Left colon (tissue), 2 donors: ENCODE measurements at regions not wholly inside any gene's neighbourhood (a gene's known extent, or its start where the extent isn't known, plus 50 kb on each side); places are given as distances from the start of the nearest gene placed in this dataset.

ENCODE experiments used
- ATAC-seq: fragments of 200-7000 bp; cut with Tn5 transposase; one replicate; pipeline ENCODE4 v1.9.1; 2020; ENCODE audit warnings: mild to moderate bottlenecking, moderate library complexity
- DNase-seq, 2 donors: peaks; one replicate each; pipeline ENCODE4 v3.0.0-alpha.2; 2020
- intact Hi-C, 2 donors: fragments of 100-400 bp; cut with DNase I in 1 of 2; cut with micrococcal nuclease in 1 of 2; formaldehyde crosslinking; loops; one replicate each; pipeline versions ENCODE4 v1.11.2 to v1.14.0; 2022; cut with DNase I, micrococcal nuclease
- donor health status: DM: no; HTN: no; CAD: no.
- donor health status: DM: yes; HTN: yes; CAD: no.

- DNase-seq (no peak), ATAC-seq (no peak)
Observed at GRCh38 chr10:116792817-116793216, 50.5 kb upstream of the HSPA12A start.

GRCh38 chr10:116796469-116796868, 52.8 kb upstream of the ENO4 start:
- DNase-seq, result no peak
- ATAC-seq, result no peak
- intact Hi-C loops, result no loop called here

More at GRCh38 chr10:116792817-116793216, 50.5 kb upstream of the HSPA12A start:
- intact Hi-C loops, result no loop called here

GRCh38 chr10:116796910-116797513, 52.3 kb upstream of the ENO4 start:
- ATAC-seq (peak; percentile 84), DNase-seq (peak; percentile 57 to 81)
- intact Hi-C loops, result no loop called here

GRCh38 chr10:116798859-116799258, 50.4 kb upstream of the ENO4 start:
- intact Hi-C loops, result loop anchor here in 1 of 2 donors (2.0 kb wide), 1 partner anchor 378 kb away; no protein-coding TSS in a partner anchor
- ATAC-seq (no peak), DNase-seq (no peak)
